ENCODE measurements at regions not wholly inside any gene's neighbourhood (a gene's known extent, or its start where the extent isn't known, plus 50 kb on each side); places are given as distances from the start of the nearest gene placed in this dataset.

- no peak overlapping the region for H3K27ac Mint-ChIP-seq
- Histone ChIP-seq H2AFZ (ENCODE audit: insufficient read depth, low read depth, low read length, poor library complexity, severe bottlenecking) (no peak overlapping the region), H3K9ac (ENCODE audit: low read length) (no peak overlapping the region)
Observed at GRCh38 chr5:109478830-109479229, 69.1 kb upstream of the PJA2 start.

GRCh38 chr5:109476292-109476691, 66.5 kb upstream of the PJA2 start:
- Histone ChIP-seq H2AFZ (ENCODE audit: insufficient read depth, low read depth, low read length, poor library complexity, severe bottlenecking) (no peak overlapping the region), H3K79me2 (ENCODE audit: control insufficient read depth, insufficient read depth, low read length) (no peaks in the 10 kb centered on the region), H3K4me2 (replicated peaks; ENCODE audit: low read depth, low read length, poor library complexity, severe bottlenecking) (no peak overlapping the region), H3K9me3 (ENCODE audit: control extremely low read depth in 1 of 3, control insufficient read depth in 2 of 3, insufficient read depth in 1 of 3, low read length in 2 of 3) (no peaks in the 10 kb centered on the region), H3K9ac (ENCODE audit: low read length) (no peak overlapping the region), H3K36me3 (replicated peaks in 1 of 2; ENCODE audit: control extremely low read depth in 1 of 2, control insufficient read depth in 1 of 2, extremely low read depth in 1 of 2, insufficient read depth in 2 of 2, low read length in 1 of 2) (no peaks in the 10 kb centered on the region), H3K27ac (ENCODE audit: low read length in 2 of 2) (no peak overlapping the region), H3K27me3 (replicated peaks in 1 of 4; ENCODE audit: control extremely low read depth in 1 of 4, control insufficient read depth in 3 of 4, insufficient read depth in 4 of 4, low read length in 3 of 4) (no peaks in the 10 kb centered on the region), H3K4me1 (ENCODE audit: control insufficient read depth in 2 of 2, insufficient read depth in 2 of 2, low read length in 2 of 2) (no peaks in the 10 kb centered on the region), H4K20me1 (ENCODE audit: control insufficient read depth, insufficient read depth, low read length, poor library complexity, severe bottlenecking) (no peaks in the 10 kb centered on the region), H3K4me3 (ENCODE audit: control extremely low read depth in 1 of 5, extremely low read depth in 1 of 5, insufficient read depth in 1 of 5, low read depth in 2 of 5, low read length in 4 of 5) (no peak overlapping the region)
- ChIA-PET POLR2A (no interaction called here), CTCF (interaction anchor here (0.6 kb wide), 1 partner anchor 1248 kb away, joined by 4 read pairs; no protein-coding TSS in a partner anchor)
- WGBS (ENCODE audit: insufficient coverage): no CpG with 5 or more reads among the region's 2 CpGs
- ATAC-seq (ENCODE audit: low read depth) (no peak), DNase-seq (no peak)
- H3K4me1 Mint-ChIP-seq: no peaks in the 10 kb centered on the region
- H3K27me3 Mint-ChIP-seq: peaks cover 5% of the 10 kb centered on the region
- H3K4me3 Mint-ChIP-seq: no peak overlapping the region
- no peak overlapping the region for H3K27ac Mint-ChIP-seq
- intact Hi-C loops (cut with micrococcal nuclease): loop anchor here (10.0 kb wide), 1 partner anchor 551 kb away; no protein-coding TSS in a partner anchor
- H3K9me3 Mint-ChIP-seq (ENCODE audit: insufficient read depth): no peaks in the 10 kb centered on the region
- TF ChIP-seq EZH2 (IDR thresholded peaks at IDR 0.05; ENCODE audit: borderline replicate concordance, insufficient read depth, low read depth, low read length, poor library complexity, severe bottlenecking): no peak
- TF ChIP-seq, protein P1, sequence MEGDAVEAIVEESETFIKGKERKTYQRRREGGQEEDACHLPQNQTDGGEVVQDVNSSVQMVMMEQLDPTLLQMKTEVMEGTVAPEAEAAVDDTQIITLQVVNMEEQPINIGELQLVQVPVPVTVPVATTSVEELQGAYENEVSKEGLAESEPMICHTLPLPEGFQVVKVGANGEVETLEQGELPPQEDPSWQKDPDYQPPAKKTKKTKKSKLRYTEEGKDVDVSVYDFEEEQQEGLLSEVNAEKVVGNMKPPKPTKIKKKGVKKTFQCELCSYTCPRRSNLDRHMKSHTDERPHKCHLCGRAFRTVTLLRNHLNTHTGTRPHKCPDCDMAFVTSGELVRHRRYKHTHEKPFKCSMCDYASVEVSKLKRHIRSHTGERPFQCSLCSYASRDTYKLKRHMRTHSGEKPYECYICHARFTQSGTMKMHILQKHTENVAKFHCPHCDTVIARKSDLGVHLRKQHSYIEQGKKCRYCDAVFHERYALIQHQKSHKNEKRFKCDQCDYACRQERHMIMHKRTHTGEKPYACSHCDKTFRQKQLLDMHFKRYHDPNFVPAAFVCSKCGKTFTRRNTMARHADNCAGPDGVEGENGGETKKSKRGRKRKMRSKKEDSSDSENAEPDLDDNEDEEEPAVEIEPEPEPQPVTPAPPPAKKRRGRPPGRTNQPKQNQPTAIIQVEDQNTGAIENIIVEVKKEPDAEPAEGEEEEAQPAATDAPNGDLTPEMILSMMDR (IDR thresholded peaks at IDR 0.05): no peak

More at GRCh38 chr5:109478830-109479229, 69.1 kb upstream of the PJA2 start:
- Histone ChIP-seq H3K4me2 (replicated peaks; ENCODE audit: low read depth, low read length, poor library complexity, severe bottlenecking) (no peak overlapping the region), H3K4me1 (ENCODE audit: control insufficient read depth in 2 of 2, insufficient read depth in 2 of 2, low read length in 2 of 2) (peaks cover 0 to 4% of the 10 kb centered on the region in 2 donors), H3K9me3 (ENCODE audit: control extremely low read depth in 1 of 3, control insufficient read depth in 2 of 3, insufficient read depth in 1 of 3, low read length in 2 of 3) (no peaks in the 10 kb centered on the region), H3K27me3 (replicated peaks in 1 of 4; ENCODE audit: control extremely low read depth in 1 of 4, control insufficient read depth in 3 of 4, insufficient read depth in 4 of 4, low read length in 3 of 4) (no peaks in the 10 kb centered on the region), H3K36me3 (replicated peaks in 1 of 2; ENCODE audit: control extremely low read depth in 1 of 2, control insufficient read depth in 1 of 2, extremely low read depth in 1 of 2, insufficient read depth in 2 of 2, low read length in 1 of 2) (no peaks in the 10 kb centered on the region), H3K4me3 (ENCODE audit: control extremely low read depth in 1 of 5, extremely low read depth in 1 of 5, insufficient read depth in 1 of 5, low read depth in 2 of 5, low read length in 4 of 5) (no peak overlapping the region), H4K20me1 (ENCODE audit: control insufficient read depth, insufficient read depth, low read length, poor library complexity, severe bottlenecking) (no peaks in the 10 kb centered on the region), H3K27ac (ENCODE audit: low read length in 2 of 2) (no peak overlapping the region), H3K79me2 (ENCODE audit: control insufficient read depth, insufficient read depth, low read length) (no peaks in the 10 kb centered on the region)
- Mint-ChIP-seq H3K9me3 (ENCODE audit: insufficient read depth) (no peaks in the 10 kb centered on the region), H3K27me3 (peaks cover 10% of the 10 kb centered on the region), H3K4me3 (no peak overlapping the region), H3K4me1 (no peaks in the 10 kb centered on the region)
- TF ChIP-seq EZH2 (IDR thresholded peaks at IDR 0.05; ENCODE audit: borderline replicate concordance, insufficient read depth, low read depth, low read length, poor library complexity, severe bottlenecking): no peak
- TF ChIP-seq, protein P1 (IDR thresholded peaks at IDR 0.05): no peak
- ATAC-seq (ENCODE audit: low read depth) (no peak), DNase-seq (no peak)
- POLR2A ChIA-PET: no interaction called here
- CTCF ChIA-PET: interaction anchor here (1.1 to 2.0 kb wide), 3 partner anchors 148 to 1218 kb away, joined by 3 to 7 read pairs (median 7); no protein-coding TSS in a partner anchor
- intact Hi-C loops (cut with micrococcal nuclease): loop anchor here (1.0 to 10.0 kb wide), 3 partner anchors 554 to 837 kb away; no protein-coding TSS in a partner anchor

Measured in B cell (primary cell).